T-helper 2 cell (primary cell): ENCODE measurements at regions not wholly inside any gene's neighbourhood (a gene's known extent, or its start where the extent isn't known, plus 50 kb on each side); places are given as distances from the start of the nearest gene placed in this dataset.

Source experiments
- DNase-seq, 5 experiments: peaks; one replicate each; pipeline versions ENCODE4 v3.0.0 to v3.0.0-alpha.2; 2012 to 2022

- no peak for DNase-seq
These were observed 205.8 kb upstream of the NCKAP5 start for GRCh38 chr2:133773854-133774653.

- no peak for DNase-seq
These were observed 206.4 kb upstream of the NCKAP5 start for GRCh38 chr2:133774654-133775015.

- DNase-seq: no peak
These were observed 208.8 kb upstream of the NCKAP5 start for GRCh38 chr2:133776936-133777573.

- no peak for DNase-seq
These were observed 209.3 kb upstream of the NCKAP5 start for GRCh38 chr2:133777574-133777960.

- peak in 1 of 5 experiments; percentile 34 for DNase-seq
These were observed 212.1 kb upstream of the NCKAP5 start for GRCh38 chr2:133780099-133780996.

GRCh38 chr2:133780997-133781513 lies 212.8 kb upstream of the NCKAP5 start:
- no peak for DNase-seq

- no peak for DNase-seq
These were observed 218.9 kb upstream of the NCKAP5 start for GRCh38 chr2:133787207-133787606.

- DNase-seq: no peak
These were observed 219.4 kb upstream of the NCKAP5 start for GRCh38 chr2:133787651-133788050.

GRCh38 chr2:133788386-133788785 lies 220.1 kb upstream of the NCKAP5 start:
- DNase-seq: no peak

- DNase-seq: no peak
These were observed 221.5 kb upstream of the NCKAP5 start for GRCh38 chr2:133789743-133790142.

GRCh38 chr2:133790711-133791110 lies 222.4 kb upstream of the NCKAP5 start:
- no peak for DNase-seq

- DNase-seq: no peak
These were observed 222.9 kb upstream of the NCKAP5 start for GRCh38 chr2:133791191-133791590.

GRCh38 chr2:133792223-133792622 lies 224.0 kb upstream of the NCKAP5 start:
- DNase-seq: no peak

- no peak for DNase-seq
These were observed 225.9 kb upstream of the NCKAP5 start for GRCh38 chr2:133794114-133794513.

- no peak for DNase-seq
These were observed 233.7 kb upstream of the NCKAP5 start for GRCh38 chr2:133801946-133802345.

- no peak for DNase-seq
These were observed 234.3 kb upstream of the NCKAP5 start for GRCh38 chr2:133802409-133803039.

- no peak for DNase-seq
These were observed 238.3 kb upstream of the NCKAP5 start for GRCh38 chr2:133806564-133806963.

- DNase-seq: no peak
These were observed 241.2 kb upstream of the NCKAP5 start for GRCh38 chr2:133809485-133809884.

GRCh38 chr2:133810559-133810958 lies 242.3 kb upstream of the NCKAP5 start:
- no peak for DNase-seq

- no peak for DNase-seq
These were observed 243.3 kb upstream of the NCKAP5 start for GRCh38 chr2:133811409-133812125.

- DNase-seq: no peak
These were observed 244.8 kb upstream of the NCKAP5 start for GRCh38 chr2:133812826-133813617.
